Lung (tissue), 11 donors: ENCODE measurements at regions not wholly inside any gene's neighbourhood (a gene's known extent, or its start where the extent isn't known, plus 50 kb on each side); places are given as distances from the start of the nearest gene placed in this dataset.

Experiments used
- ATAC-seq: fragments of 200-7000 bp; cut with Tn5 transposase; one replicate; pipeline ENCODE4 v1.9.1; 2020; ENCODE audit warnings: moderate number of reproducible peaks; ENCODE audit not compliant: insufficient read depth, low FRiP score
- DNase-seq, 3 donors: peaks; one replicate each; pipeline ENCODE4 v3.0.0-alpha.2; 2013 to 2017
- H3K27ac ChIP-seq, 2 donors: one replicate each; pipeline ENCODE4 v1.5.1; 2013; ENCODE audit warnings: mild to moderate bottlenecking in 2 of 2, moderate library complexity in 2 of 2, control low read depth in 1 of 2, inconsistent platforms in 1 of 2, low read depth in 1 of 2, low read length in 1 of 2
- H3K27me3 ChIP-seq, 3 donors: one replicate each; pipeline ENCODE4 v1.5.1; 2013; ENCODE audit warnings: low read length in 2 of 3; ENCODE audit not compliant: control insufficient read depth in 3 of 3, insufficient read depth in 3 of 3
- H3K36me3 ChIP-seq, 4 donors: one replicate each; pipeline ENCODE4 v1.5.1; 2013; ENCODE audit warnings: low read length in 4 of 4, mild to moderate bottlenecking in 1 of 4, moderate library complexity in 1 of 4; ENCODE audit not compliant: control insufficient read depth in 4 of 4, insufficient read depth in 4 of 4
- H3K4me1 ChIP-seq, 5 donors: one replicate each; pipeline ENCODE4 v1.5.1; 2013; ENCODE audit warnings: low read length in 5 of 5, mild to moderate bottlenecking in 2 of 5, moderate library complexity in 1 of 5; ENCODE audit not compliant: control insufficient read depth in 5 of 5, insufficient read depth in 5 of 5
- H3K4me3 ChIP-seq: one replicate; pipeline ENCODE4 v1.5.1; 2013; ENCODE audit warnings: mild to moderate bottlenecking, control low read depth, moderate library complexity
- H3K9ac ChIP-seq, 2 donors: one replicate each; pipeline ENCODE4 v1.5.1; 2013; ENCODE audit warnings: low read length in 2 of 2, control low read depth in 1 of 2; ENCODE audit not compliant: insufficient read depth in 1 of 2
- H3K9me3 ChIP-seq, 4 donors: one replicate each; pipeline ENCODE4 v1.5.1; 2013; ENCODE audit warnings: low read length in 3 of 4, mild to moderate bottlenecking in 1 of 4, moderate library complexity in 1 of 4; ENCODE audit not compliant: control insufficient read depth in 4 of 4, insufficient read depth in 3 of 4
- CTCF ChIP-seq: IDR thresholded peaks from 2 replicates; pipeline ENCODE4 v1.5.1; 2012; ENCODE audit warnings: mild to moderate bottlenecking; ENCODE audit errors: control extremely low read depth, extremely low read depth
- WGBS, 2 donors: extraction: QIAGEN DNeasy Blood & Tissue Kit; methylation state at CpG; one replicate each; pipeline ENCODE4 v1.1.7; 2013; 5-methylcytosine and 5-hydroxymethylcytosine counted together
- donor health status: control.
- donor health status: control.
- donor health status: Bipolar disorder and iron deficiency.
- donor health status: healthy.
- donor health status: DM: yes; HTN: yes; CAD: no.

GRCh38 chr13:22423261-22423660 lies 752.4 kb downstream of the FGF9 start:
- TF ChIP-seq CTCF: no peak
- Histone ChIP-seq H3K27me3 (no peaks in the 10 kb centered on the region), H3K4me3 (no peak overlapping the region), H3K9me3 (peaks cover 0 to 2% (median 0%) of the 10 kb centered on the region in 4 donors), H3K4me1 (peaks cover 1 to 17% (median 11%) of the 10 kb centered on the region in 5 donors), H3K36me3 (no peaks in the 10 kb centered on the region), H3K9ac (no peak overlapping the region), H3K27ac (no peak overlapping the region)
- WGBS, 2 donors: 91 to 92% methylated on average over 1 of the region's 1 CpG
- ATAC-seq: no peak
- no peak for DNase-seq

GRCh38 chr13:22425087-22425486 lies 754.2 kb downstream of the FGF9 start:
- no peak overlapping the region for H3K27ac ChIP-seq
- TF ChIP-seq CTCF: no peak
- 79 to 86% methylated on average over 4 of the region's 4 CpGs for WGBS, 2 donors

GRCh38 chr13:22427066-22427465 lies 753.7 kb upstream of the SGCG start:
- Histone ChIP-seq H3K4me3 (no peak overlapping the region), H3K36me3 (no peaks in the 10 kb centered on the region), H3K9me3 (peaks cover 0 to 2% (median 0%) of the 10 kb centered on the region in 4 donors), H3K27ac (peak overlapping the region in 1 of 2 donors; percentile 22), H3K9ac (no peak overlapping the region), H3K27me3 (no peaks in the 10 kb centered on the region), H3K4me1 (peaks cover 1 to 24% (median 14%) of the 10 kb centered on the region in 5 donors)
- ATAC-seq (no peak), DNase-seq (no peak)
- TF ChIP-seq CTCF: no peak
- WGBS, 2 donors: 85 to 90% methylated on average over 3 of the region's 3 CpGs

More at GRCh38 chr13:22425087-22425486, 754.2 kb downstream of the FGF9 start:
- no peaks in the 10 kb centered on the region for H3K27me3 ChIP-seq
- H3K9me3 ChIP-seq: peaks cover 0 to 2% (median 0%) of the 10 kb centered on the region in 4 donors
- no peak overlapping the region for H3K4me3 ChIP-seq
- H3K4me1 ChIP-seq: peaks cover 1 to 24% (median 14%) of the 10 kb centered on the region in 5 donors
- no peaks in the 10 kb centered on the region for H3K36me3 ChIP-seq
- ATAC-seq (no peak), DNase-seq (peak in 1 of 3 donors; percentile 20)
- H3K9ac ChIP-seq: no peak overlapping the region

GRCh38 chr13:22427783-22428182 lies 753.0 kb upstream of the SGCG start:
- Histone ChIP-seq H3K9ac (no peak overlapping the region), H3K4me3 (no peak overlapping the region), H3K36me3 (no peaks in the 10 kb centered on the region), H3K4me1 (peaks cover 1 to 24% (median 14%) of the 10 kb centered on the region in 5 donors), H3K27me3 (no peaks in the 10 kb centered on the region), H3K27ac (peak overlapping the region in 1 of 2 donors; percentile 13), H3K9me3 (peaks cover 0 to 2% (median 0%) of the 10 kb centered on the region in 4 donors)
- WGBS, 2 donors: 67 to 83% methylated on average over 6 of the region's 6 CpGs
- no peak for TF ChIP-seq CTCF
- no peak for ATAC-seq
- no peak for DNase-seq
